CD14-positive monocyte (primary cell): ENCODE measurements at regions not wholly inside any gene's neighbourhood (a gene's known extent, or its start where the extent isn't known, plus 50 kb on each side); places are given as distances from the start of the nearest gene placed in this dataset.

Experiments
- DNase-seq, 3 donors: peaks; one replicate each; pipeline ENCODE4 v3.0.0-alpha.2; 2011 to 2022
- H2AFZ ChIP-seq: 2 replicates; pipeline ENCODE4 v1.6.0; 2012; ENCODE audit warnings: mild to moderate bottlenecking, low read depth, low read length, inconsistent platforms; ENCODE audit not compliant: insufficient read depth, poor library complexity, severe bottlenecking
- H3K27ac ChIP-seq, 2 donors: 1 replicate in 1 of 2; 2 replicates in 1 of 2; pipeline ENCODE4 v1.5.1; 2012 to 2013; ENCODE audit warnings: low read length in 2 of 2, control low read depth in 1 of 2, inconsistent platforms in 1 of 2, low read depth in 1 of 2, mild to moderate bottlenecking in 1 of 2
- H3K27me3 ChIP-seq, 2 donors: one replicate each; pipeline versions ENCODE4 v1.6.0 to v1.6.1; 2011 to 2013; ENCODE audit warnings: low read length in 2 of 2; ENCODE audit not compliant: control insufficient read depth in 2 of 2, insufficient read depth in 2 of 2
- H3K36me3 ChIP-seq, 2 donors: replicated peaks in 1 of 2; 1 replicate in 1 of 2; 2 replicates in 1 of 2; pipeline versions ENCODE4 v1.5.1 to v1.6.1; 2012 to 2013; ENCODE audit warnings: low read length in 2 of 2, control low read depth in 1 of 2, inconsistent platforms in 1 of 2, mild to moderate bottlenecking in 1 of 2; ENCODE audit not compliant: insufficient read depth in 2 of 2, control insufficient read depth in 1 of 2
- H3K4me1 ChIP-seq, 2 donors: 1 replicate in 1 of 2; 2 replicates in 1 of 2; pipeline versions ENCODE4 v1.5.1 to v1.6.1; 2012 to 2013; ENCODE audit warnings: low read length in 2 of 2, control low read depth in 1 of 2, inconsistent platforms in 1 of 2, mild to moderate bottlenecking in 1 of 2, moderate library complexity in 1 of 2; ENCODE audit not compliant: insufficient read depth in 2 of 2, control insufficient read depth in 1 of 2
- H3K4me2 ChIP-seq: replicated peaks from 2 replicates; pipeline ENCODE3; 2012; ENCODE audit warnings: low read length, moderate library complexity, mild to moderate bottlenecking; ENCODE audit not compliant: poor library complexity, severe bottlenecking; ENCODE audit errors: extremely low read depth
- H3K4me3 ChIP-seq, 3 experiments: fragments of 200-600 bp in 1 of 3; sonication (generic) in 1 of 3; replicated peaks in 1 of 3; 1 replicate in 2 of 3; 2 replicates in 1 of 3; pipeline ENCODE4 v1.5.1; 2011 to 2013; ENCODE audit warnings: low read length in 3 of 3, mild to moderate bottlenecking in 3 of 3, control low read depth in 2 of 3, low read depth in 2 of 3, inconsistent platforms in 1 of 3, moderate library complexity in 1 of 3
- H3K79me2 ChIP-seq: 2 replicates; pipeline ENCODE4 v1.6.0; 2012; ENCODE audit warnings: mild to moderate bottlenecking, control low read depth, inconsistent platforms, low read length, moderate library complexity; ENCODE audit not compliant: insufficient read depth
- H3K9ac ChIP-seq: 2 replicates; pipeline ENCODE4 v1.6.0; 2017; ENCODE audit warnings: low read length, mild to moderate bottlenecking; ENCODE audit not compliant: insufficient read depth, poor library complexity, severe bottlenecking
- H3K9me3 ChIP-seq, 2 donors: replicated peaks in 1 of 2; 1 replicate in 1 of 2; 2 replicates in 1 of 2; pipeline versions ENCODE4 v1.5.1 to v1.6.1; 2012 to 2013; ENCODE audit warnings: low read length in 2 of 2, control low read depth in 1 of 2; ENCODE audit not compliant: control insufficient read depth in 1 of 2, insufficient read depth in 1 of 2
- H4K20me1 ChIP-seq: 2 replicates; pipeline ENCODE4 v1.6.0; 2012; ENCODE audit warnings: mild to moderate bottlenecking, low read length, control low read depth, moderate library complexity; ENCODE audit not compliant: insufficient read depth
- H3K27ac Mint-ChIP-seq, 7 donors: one replicate each; pipeline ENCODE4 v1.8.0; 2020; ENCODE audit warnings: mild to moderate bottlenecking in 7 of 7, mixed read lengths in 7 of 7, moderate library complexity in 6 of 7, inconsistent platforms in 2 of 7
- H3K27me3 Mint-ChIP-seq, 3 donors: one replicate each; pipeline ENCODE4 v1.8.0; 2021 to 2022; ENCODE audit warnings: low read depth in 3 of 3, mild to moderate bottlenecking in 3 of 3, mixed read lengths in 3 of 3, moderate library complexity in 3 of 3, inconsistent platforms in 1 of 3
- H3K36me3 Mint-ChIP-seq, 2 donors: one replicate each; pipeline ENCODE4 v1.8.0; 2020; ENCODE audit warnings: mixed read lengths in 2 of 2, inconsistent platforms in 1 of 2, mild to moderate bottlenecking in 1 of 2
- H3K4me1 Mint-ChIP-seq: one replicate; pipeline ENCODE4 v1.8.0; 2020; ENCODE audit warnings: mild to moderate bottlenecking, mixed read lengths
- H3K4me3 Mint-ChIP-seq, 2 donors: one replicate each; pipeline ENCODE4 v1.8.0; 2020; ENCODE audit warnings: mild to moderate bottlenecking in 2 of 2, mixed read lengths in 2 of 2, moderate library complexity in 1 of 2
- H3K9me3 Mint-ChIP-seq, 7 donors: one replicate each; pipeline ENCODE4 v1.8.0; 2020 to 2022; ENCODE audit warnings: mixed read lengths in 7 of 7, mild to moderate bottlenecking in 6 of 7, moderate library complexity in 6 of 7, inconsistent platforms in 2 of 7
- WGBS: methylation state at CpG from one replicate; pipeline ENCODE4 v1.1.5; 2013; ENCODE audit warnings: missing lambda C conversion rate; ENCODE audit not compliant: insufficient coverage; 5-methylcytosine and 5-hydroxymethylcytosine counted together
- intact Hi-C, 2 donors: fragments of 100-400 bp; cut with micrococcal nuclease; formaldehyde crosslinking; loops; one replicate each; pipeline versions ENCODE4 v1.15.0 to v1.15.1; 2023
- TF ChIP-seq, protein P1 (sequence below): fragments of 200-600 bp; IDR thresholded peaks from one replicate; pipeline ENCODE4 v1.8.0; 2022; ENCODE audit warnings: antibody characterized with exemption, mild to moderate bottlenecking

DNA sequence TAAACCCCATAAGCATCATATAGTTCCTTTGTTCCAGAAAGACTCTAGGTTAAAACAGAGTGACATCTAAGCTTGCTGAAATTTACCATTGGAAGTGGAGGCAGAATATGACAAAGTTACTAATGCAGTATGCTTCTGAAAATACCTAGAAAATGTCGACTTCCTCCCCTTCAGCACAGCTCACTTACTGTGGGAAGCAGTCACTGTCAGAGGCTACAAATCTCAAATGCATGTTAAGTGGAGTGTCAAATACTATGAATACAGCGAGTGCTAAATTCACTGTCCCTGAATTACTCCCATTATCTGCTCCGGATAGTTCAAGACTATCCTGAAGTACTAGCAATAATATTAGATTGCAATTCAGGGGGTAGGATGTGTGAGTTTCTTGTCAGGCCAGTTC is 1454.6 kb downstream of the AACS start:
- no peaks in the 10 kb centered on the region for H3K79me2 ChIP-seq
- TF ChIP-seq, protein P1, sequence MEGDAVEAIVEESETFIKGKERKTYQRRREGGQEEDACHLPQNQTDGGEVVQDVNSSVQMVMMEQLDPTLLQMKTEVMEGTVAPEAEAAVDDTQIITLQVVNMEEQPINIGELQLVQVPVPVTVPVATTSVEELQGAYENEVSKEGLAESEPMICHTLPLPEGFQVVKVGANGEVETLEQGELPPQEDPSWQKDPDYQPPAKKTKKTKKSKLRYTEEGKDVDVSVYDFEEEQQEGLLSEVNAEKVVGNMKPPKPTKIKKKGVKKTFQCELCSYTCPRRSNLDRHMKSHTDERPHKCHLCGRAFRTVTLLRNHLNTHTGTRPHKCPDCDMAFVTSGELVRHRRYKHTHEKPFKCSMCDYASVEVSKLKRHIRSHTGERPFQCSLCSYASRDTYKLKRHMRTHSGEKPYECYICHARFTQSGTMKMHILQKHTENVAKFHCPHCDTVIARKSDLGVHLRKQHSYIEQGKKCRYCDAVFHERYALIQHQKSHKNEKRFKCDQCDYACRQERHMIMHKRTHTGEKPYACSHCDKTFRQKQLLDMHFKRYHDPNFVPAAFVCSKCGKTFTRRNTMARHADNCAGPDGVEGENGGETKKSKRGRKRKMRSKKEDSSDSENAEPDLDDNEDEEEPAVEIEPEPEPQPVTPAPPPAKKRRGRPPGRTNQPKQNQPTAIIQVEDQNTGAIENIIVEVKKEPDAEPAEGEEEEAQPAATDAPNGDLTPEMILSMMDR = no peak
- Mint-ChIP-seq H3K27me3 (no peaks in the 10 kb centered on the region), H3K4me1 (no peaks in the 10 kb centered on the region), H3K27ac (no peak overlapping the region), H3K9me3 (peaks cover 0 to 3% (median 2%) of the 10 kb centered on the region in 7 donors), H3K4me3 (no peak overlapping the region), H3K36me3 (no peaks in the 10 kb centered on the region)
- intact Hi-C loops = no loop called here
- H3K27ac ChIP-seq = no peak overlapping the region
- H4K20me1 ChIP-seq = no peaks in the 10 kb centered on the region
- no peak overlapping the region for H2AFZ ChIP-seq
- no peak overlapping the region for H3K9ac ChIP-seq
- H3K4me3 ChIP-seq = no peak overlapping the region
- WGBS = no CpG with 5 or more reads among the region's 3 CpGs
- no peaks in the 10 kb centered on the region for H3K9me3 ChIP-seq
- no peak for DNase-seq
- H3K4me1 ChIP-seq = no peaks in the 10 kb centered on the region
- no peak overlapping the region for H3K4me2 ChIP-seq
- no peaks in the 10 kb centered on the region for H3K27me3 ChIP-seq
- H3K36me3 ChIP-seq = no peaks in the 10 kb centered on the region

DNA sequence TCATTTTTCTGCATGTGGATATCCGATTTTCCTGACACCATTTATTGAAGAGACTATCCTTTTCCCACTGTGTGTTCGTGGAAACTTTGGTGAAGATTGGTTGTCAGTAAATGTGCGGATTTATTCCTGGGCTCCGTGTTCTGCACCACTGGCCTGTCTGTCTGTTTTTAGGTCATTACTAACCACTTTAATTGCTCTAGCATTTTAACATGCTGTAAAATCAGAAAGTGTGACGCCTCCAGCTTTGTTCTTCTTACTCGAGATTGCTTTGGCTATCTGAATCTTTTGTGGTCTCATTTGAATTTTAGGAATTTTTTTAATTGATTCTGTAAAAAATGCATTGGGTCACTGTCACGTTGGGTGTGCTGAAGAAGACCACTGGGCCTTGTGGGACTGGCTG is 1458.7 kb downstream of the AACS start:
- H2AFZ ChIP-seq = no peak overlapping the region
- 70% methylated on average over 3 of the region's 7 CpGs for WGBS
- no peak overlapping the region for H3K4me2 ChIP-seq
- no peak overlapping the region for H3K27ac ChIP-seq
- TF ChIP-seq, protein P1 = no peak
- H3K9me3 ChIP-seq = no peaks in the 10 kb centered on the region
- Mint-ChIP-seq H3K4me1 (no peaks in the 10 kb centered on the region), H3K36me3 (no peaks in the 10 kb centered on the region), H3K4me3 (no peak overlapping the region), H3K27me3 (no peaks in the 10 kb centered on the region), H3K9me3 (peaks cover 0 to 3% (median 2%) of the 10 kb centered on the region in 7 donors), H3K27ac (peak overlapping the region in 1 of 7 donors; percentile 67)
- no peaks in the 10 kb centered on the region for H3K4me1 ChIP-seq
- intact Hi-C loops = no loop called here
- H3K27me3 ChIP-seq = no peaks in the 10 kb centered on the region
- no peaks in the 10 kb centered on the region for H3K79me2 ChIP-seq
- no peaks in the 10 kb centered on the region for H3K36me3 ChIP-seq
- H3K9ac ChIP-seq = no peak overlapping the region
- no peak overlapping the region for H3K4me3 ChIP-seq
- DNase-seq = no peak
- no peaks in the 10 kb centered on the region for H4K20me1 ChIP-seq
